Uterus (tissue), 3 donors: ENCODE measurements at regions not wholly inside any gene's neighbourhood (a gene's known extent, or its start where the extent isn't known, plus 50 kb on each side); places are given as distances from the start of the nearest gene placed in this dataset.

Source experiments
- DNase-seq, 2 donors: peaks; one replicate each; pipeline ENCODE4 v3.0.0-alpha.2; 2019 to 2020
- H3K27ac ChIP-seq, 2 donors: fragments of 200-600 bp; sonication (generic); 1 replicate in 1 of 2; 2 replicates in 1 of 2; pipeline ENCODE4 v1.5.1; 2016 to 2018
- H3K27me3 ChIP-seq, 2 donors: fragments of 200-600 bp; sonication (generic); one replicate each; pipeline ENCODE4 v1.5.1; 2018 to 2019; ENCODE audit warnings: control low read depth in 1 of 2
- H3K36me3 ChIP-seq, 2 donors: fragments of 200-600 bp; sonication (generic); one replicate each; pipeline ENCODE4 v1.5.1; 2019; ENCODE audit warnings: control low read depth in 1 of 2
- H3K4me1 ChIP-seq, 2 donors: fragments of 200-600 bp; sonication (generic); one replicate each; pipeline ENCODE4 v1.5.1; 2018 to 2019; ENCODE audit warnings: control low read depth in 1 of 2
- H3K4me3 ChIP-seq, 2 donors: fragments of 200-600 bp; sonication (generic); 1 replicate in 1 of 2; 2 replicates in 1 of 2; pipeline ENCODE4 v1.5.1; 2018 to 2019; ENCODE audit warnings: mild to moderate bottlenecking in 1 of 2
- H3K9me3 ChIP-seq, 2 donors: fragments of 200-600 bp; sonication (generic); one replicate each; pipeline ENCODE4 v1.5.1; 2019; ENCODE audit warnings: control low read depth in 1 of 2
- POLR2A ChIP-seq, 2 donors: fragments of 450-650 bp; IDR thresholded peaks; one replicate each; pipeline ENCODE4 v1.6.1; 2016; ENCODE audit warnings: antibody characterized with exemption in 2 of 2, mild to moderate bottlenecking in 1 of 2, moderate library complexity in 1 of 2
- intact Hi-C: fragments of 100-400 bp; cut with DNase I; formaldehyde crosslinking; loops from one replicate; pipeline ENCODE4 v1.15.1; 2023; ENCODE audit warnings: low total_unique reads
- TF ChIP-seq, protein P1 (sequence below), 4 experiments: fragments of 200-600 bp in 2 of 4; fragments of 450-650 bp in 2 of 4; sonication (generic) in 2 of 4; IDR thresholded peaks; one replicate each; pipeline ENCODE4 v1.5.1; 2016 to 2019; ENCODE audit warnings: antibody characterized with exemption in 4 of 4, mild to moderate bottlenecking in 2 of 4, moderate library complexity in 1 of 4
- donor health status: DM: yes; HTN: yes; CAD: no.

GRCh38 chr2:226673314-226673723 lies 126.3 kb downstream of the IRS1 start:
- DNase-seq, result peak in 1 of 2 donors; percentile 31
- H3K4me1 ChIP-seq, result no peaks in the 10 kb centered on the region
- no peak overlapping the region for H3K4me3 ChIP-seq
- no peaks in the 10 kb centered on the region for H3K9me3 ChIP-seq
- TF ChIP-seq, protein P1, sequence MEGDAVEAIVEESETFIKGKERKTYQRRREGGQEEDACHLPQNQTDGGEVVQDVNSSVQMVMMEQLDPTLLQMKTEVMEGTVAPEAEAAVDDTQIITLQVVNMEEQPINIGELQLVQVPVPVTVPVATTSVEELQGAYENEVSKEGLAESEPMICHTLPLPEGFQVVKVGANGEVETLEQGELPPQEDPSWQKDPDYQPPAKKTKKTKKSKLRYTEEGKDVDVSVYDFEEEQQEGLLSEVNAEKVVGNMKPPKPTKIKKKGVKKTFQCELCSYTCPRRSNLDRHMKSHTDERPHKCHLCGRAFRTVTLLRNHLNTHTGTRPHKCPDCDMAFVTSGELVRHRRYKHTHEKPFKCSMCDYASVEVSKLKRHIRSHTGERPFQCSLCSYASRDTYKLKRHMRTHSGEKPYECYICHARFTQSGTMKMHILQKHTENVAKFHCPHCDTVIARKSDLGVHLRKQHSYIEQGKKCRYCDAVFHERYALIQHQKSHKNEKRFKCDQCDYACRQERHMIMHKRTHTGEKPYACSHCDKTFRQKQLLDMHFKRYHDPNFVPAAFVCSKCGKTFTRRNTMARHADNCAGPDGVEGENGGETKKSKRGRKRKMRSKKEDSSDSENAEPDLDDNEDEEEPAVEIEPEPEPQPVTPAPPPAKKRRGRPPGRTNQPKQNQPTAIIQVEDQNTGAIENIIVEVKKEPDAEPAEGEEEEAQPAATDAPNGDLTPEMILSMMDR (IDR thresholded peaks at IDR 0.05), result no peak
- TF ChIP-seq POLR2A (IDR thresholded peaks at IDR 0.05), result no peak
- intact Hi-C loops, result no loop called here
- no peaks in the 10 kb centered on the region for H3K36me3 ChIP-seq
- no peaks in the 10 kb centered on the region for H3K27me3 ChIP-seq
- H3K27ac ChIP-seq, result no peak overlapping the region

DNA sequence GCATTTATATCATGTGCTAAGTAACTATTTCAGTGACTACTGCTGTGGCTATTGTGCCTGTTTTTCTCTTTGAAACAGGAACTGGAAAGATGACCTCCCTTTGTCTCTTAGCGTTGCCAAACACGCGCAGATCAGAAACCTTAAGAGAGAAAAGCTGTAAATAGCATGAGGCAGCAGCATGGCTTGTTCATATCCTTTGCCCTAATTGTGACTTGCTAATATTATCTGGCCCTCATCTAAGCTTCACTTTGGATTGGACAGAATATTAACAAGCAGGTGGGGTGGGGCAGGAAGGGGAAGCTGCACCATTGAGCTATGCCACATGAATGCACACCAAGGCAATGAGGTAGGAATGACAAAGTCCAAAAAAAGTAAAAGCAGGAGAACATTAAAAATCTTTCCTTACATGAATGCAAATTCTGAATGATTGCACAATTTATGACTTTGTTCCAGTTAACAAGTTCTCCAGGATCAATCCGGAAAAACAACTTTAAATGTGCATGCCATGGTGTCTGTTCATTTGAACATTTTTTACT lies 128.4 kb downstream of the IRS1 start:
- Histone ChIP-seq H3K27ac (peak overlapping the region in 1 of 2 donors; percentile 28), H3K27me3 (no peaks in the 10 kb centered on the region), H3K4me3 (no peak overlapping the region), H3K4me1 (no peaks in the 10 kb centered on the region), H3K9me3 (no peaks in the 10 kb centered on the region), H3K36me3 (no peaks in the 10 kb centered on the region)
- intact Hi-C loops, result no loop called here
- TF ChIP-seq, protein P1 (IDR thresholded peaks at IDR 0.05), result no peak
- DNase-seq, result no peak

DNA sequence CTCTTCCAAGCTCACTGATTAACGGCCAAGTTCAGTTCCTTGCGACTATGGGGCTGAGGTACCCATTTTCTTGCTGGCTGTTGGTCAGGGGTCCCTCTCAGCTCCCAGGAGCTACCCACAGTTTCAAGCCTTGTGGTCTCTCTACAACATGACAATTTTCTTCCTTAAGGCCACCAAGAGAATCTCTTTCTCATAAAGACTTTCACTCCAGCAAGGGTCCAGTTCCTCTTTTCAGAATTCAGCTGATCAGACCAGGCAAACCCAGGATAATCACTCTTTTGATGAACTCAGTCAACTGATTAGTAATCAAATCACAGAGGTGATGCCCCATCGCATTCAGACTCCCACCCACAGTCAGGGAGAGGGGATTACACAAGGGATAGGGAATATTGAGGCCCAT lies 129.7 kb downstream of the IRS1 start:
- no peak overlapping the region for H3K27ac ChIP-seq
- intact Hi-C loops, result no loop called here

DNA sequence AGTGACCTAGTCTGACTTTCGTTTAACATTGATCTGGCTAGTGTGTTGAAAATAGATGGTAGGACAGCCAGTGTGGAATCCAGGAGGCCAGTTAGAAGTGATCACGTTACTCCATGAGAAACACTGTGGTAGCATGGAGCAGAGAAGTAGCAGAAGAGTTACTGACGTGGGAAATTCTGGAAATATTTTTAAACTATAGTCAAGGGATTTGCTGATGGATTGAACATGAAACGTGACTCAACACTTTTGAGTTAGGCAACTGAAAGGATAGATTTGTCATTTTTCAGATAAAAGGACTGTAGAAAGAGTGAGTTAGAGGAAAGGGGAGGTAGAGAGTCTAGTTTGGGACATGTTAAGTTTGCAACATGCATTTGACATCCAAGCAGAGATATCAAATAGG lies 130.4 kb downstream of the IRS1 start:
- no peak for DNase-seq
- Histone ChIP-seq H3K4me1 (no peaks in the 10 kb centered on the region), H3K4me3 (no peak overlapping the region), H3K36me3 (no peaks in the 10 kb centered on the region), H3K27ac (no peak overlapping the region), H3K9me3 (no peaks in the 10 kb centered on the region), H3K27me3 (no peaks in the 10 kb centered on the region)
- TF ChIP-seq, protein P1 (IDR thresholded peaks at IDR 0.05), result no peak
- no peak for TF ChIP-seq POLR2A (IDR thresholded peaks at IDR 0.05)
- intact Hi-C loops, result no loop called here

More for the DNA sequence above, 129.7 kb downstream of the IRS1 start:
- Histone ChIP-seq H3K4me3 (no peak overlapping the region), H3K9me3 (no peaks in the 10 kb centered on the region), H3K4me1 (no peaks in the 10 kb centered on the region), H3K36me3 (no peaks in the 10 kb centered on the region), H3K27me3 (no peaks in the 10 kb centered on the region)
- DNase-seq, result no peak
- TF ChIP-seq POLR2A (IDR thresholded peaks at IDR 0.05), result no peak

DNA sequence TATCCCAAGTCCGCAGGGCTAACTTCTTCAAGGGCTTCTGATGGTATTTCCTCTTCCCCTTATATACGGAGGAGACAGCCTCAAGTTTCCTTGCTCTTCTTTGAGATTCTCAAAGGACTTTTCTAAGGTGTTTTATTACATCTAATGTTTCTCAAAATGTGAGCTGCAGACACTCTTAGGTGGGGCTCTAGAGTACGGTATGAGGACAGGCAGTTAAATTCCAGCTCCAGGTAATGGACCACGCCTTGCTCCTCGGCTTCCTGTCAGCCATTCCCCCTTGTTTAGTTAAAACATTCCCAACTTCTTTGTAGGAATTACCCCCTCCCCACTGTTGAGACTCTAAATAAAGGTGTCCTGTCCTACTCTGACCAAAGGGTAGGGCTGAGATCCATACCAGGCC lies 131.9 kb downstream of the IRS1 start:
- DNase-seq, result no peak
- intact Hi-C loops, result no loop called here
- TF ChIP-seq POLR2A (IDR thresholded peaks at IDR 0.05), result no peak
- TF ChIP-seq, protein P1 (IDR thresholded peaks at IDR 0.05), result no peak

GRCh38 chr2:226665306-226665831 lies 134.3 kb downstream of the IRS1 start:
- DNase-seq, result no peak
- Histone ChIP-seq H3K4me1 (no peaks in the 10 kb centered on the region), H3K9me3 (no peaks in the 10 kb centered on the region), H3K27me3 (no peaks in the 10 kb centered on the region), H3K27ac (peak overlapping the region in 1 of 2 donors; percentile 43), H3K4me3 (no peak overlapping the region), H3K36me3 (no peaks in the 10 kb centered on the region)
- no peak for TF ChIP-seq POLR2A (IDR thresholded peaks at IDR 0.05)
- TF ChIP-seq, protein P1 (IDR thresholded peaks at IDR 0.05), result no peak
- intact Hi-C loops, result no loop called here

More for the DNA sequence above, 131.9 kb downstream of the IRS1 start:
- H3K27me3 ChIP-seq, result no peaks in the 10 kb centered on the region
- no peaks in the 10 kb centered on the region for H3K9me3 ChIP-seq
- H3K4me3 ChIP-seq, result no peak overlapping the region
- no peak overlapping the region for H3K27ac ChIP-seq
- H3K36me3 ChIP-seq, result no peaks in the 10 kb centered on the region
- H3K4me1 ChIP-seq, result no peaks in the 10 kb centered on the region
